ENCODE measurements at regions not wholly inside any gene's neighbourhood (a gene's known extent, or its start where the extent isn't known, plus 50 kb on each side); places are given as distances from the start of the nearest gene placed in this dataset.

DNA sequence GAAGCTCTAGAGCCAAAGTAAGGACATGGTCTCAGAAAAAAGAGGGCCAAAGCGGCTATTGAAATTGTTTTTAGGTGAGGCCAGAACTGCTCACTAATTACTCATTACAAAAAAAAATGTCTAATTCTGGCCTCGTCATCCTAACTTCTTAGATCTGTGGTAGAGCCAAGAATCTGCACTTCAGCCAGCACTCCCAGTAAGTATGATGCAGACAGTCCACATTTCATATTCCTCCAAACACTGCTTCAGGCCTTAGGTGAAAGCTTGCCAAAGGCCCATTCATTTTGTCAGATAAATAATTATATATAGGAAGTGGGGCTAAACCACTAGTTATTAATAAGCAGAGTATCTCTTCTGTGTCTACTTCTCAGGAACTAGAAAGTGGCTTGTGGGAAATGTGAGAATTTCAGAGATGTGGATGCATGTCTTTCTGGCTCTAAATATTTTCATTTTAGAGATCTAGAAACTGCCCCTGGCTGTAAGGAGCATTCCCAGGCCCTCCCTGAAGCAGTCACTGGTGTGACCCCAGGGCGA lies 554.0 kb downstream of the TLE4 start:
- no peak for TF ChIP-seq POLR2AphosphoS5 (IDR thresholded peaks at IDR 0.05; ENCODE audit: insufficient read depth in 1 of 2, low read depth in 1 of 2)
- TF ChIP-seq, protein P1, sequence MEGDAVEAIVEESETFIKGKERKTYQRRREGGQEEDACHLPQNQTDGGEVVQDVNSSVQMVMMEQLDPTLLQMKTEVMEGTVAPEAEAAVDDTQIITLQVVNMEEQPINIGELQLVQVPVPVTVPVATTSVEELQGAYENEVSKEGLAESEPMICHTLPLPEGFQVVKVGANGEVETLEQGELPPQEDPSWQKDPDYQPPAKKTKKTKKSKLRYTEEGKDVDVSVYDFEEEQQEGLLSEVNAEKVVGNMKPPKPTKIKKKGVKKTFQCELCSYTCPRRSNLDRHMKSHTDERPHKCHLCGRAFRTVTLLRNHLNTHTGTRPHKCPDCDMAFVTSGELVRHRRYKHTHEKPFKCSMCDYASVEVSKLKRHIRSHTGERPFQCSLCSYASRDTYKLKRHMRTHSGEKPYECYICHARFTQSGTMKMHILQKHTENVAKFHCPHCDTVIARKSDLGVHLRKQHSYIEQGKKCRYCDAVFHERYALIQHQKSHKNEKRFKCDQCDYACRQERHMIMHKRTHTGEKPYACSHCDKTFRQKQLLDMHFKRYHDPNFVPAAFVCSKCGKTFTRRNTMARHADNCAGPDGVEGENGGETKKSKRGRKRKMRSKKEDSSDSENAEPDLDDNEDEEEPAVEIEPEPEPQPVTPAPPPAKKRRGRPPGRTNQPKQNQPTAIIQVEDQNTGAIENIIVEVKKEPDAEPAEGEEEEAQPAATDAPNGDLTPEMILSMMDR (IDR thresholded peaks at IDR 0.05), result no peak

Measured in vagina (tissue), 2 donors.